Stimulated activated CD4-positive, alpha-beta T cell treated with anti-CD3 and anti-CD28 coated beads, Interleukin-4, amount 100 ng/mL, for 1 hour (primary cell): ENCODE measurements at regions not wholly inside any gene's neighbourhood (a gene's known extent, or its start where the extent isn't known, plus 50 kb on each side); places are given as distances from the start of the nearest gene placed in this dataset.

Experiments used
- DNase-seq: peaks from one replicate; pipeline ENCODE4 v3.0.0-alpha.2; 2020

DNA sequence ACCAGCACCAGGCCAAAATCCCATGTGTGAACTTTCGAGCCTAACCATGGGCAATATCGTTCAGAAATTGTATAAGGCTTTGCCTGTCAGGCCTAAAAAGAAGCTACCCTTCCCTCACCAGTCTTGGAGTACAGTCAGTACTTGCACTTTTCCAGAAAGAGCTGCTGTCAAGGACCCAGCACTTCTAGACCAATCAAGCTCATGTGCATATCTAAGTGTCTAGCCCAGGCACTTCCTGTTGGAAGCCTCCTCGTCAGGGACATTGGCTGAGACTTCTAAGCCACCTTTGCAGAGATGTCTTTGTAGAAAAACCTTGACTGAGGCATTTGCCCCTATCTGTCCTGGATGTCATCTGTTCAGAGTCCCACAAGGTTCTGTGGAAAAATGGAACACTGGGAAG, 1930.5 kb downstream of the EFNA5 start:
- DNase-seq: no peak

DNA sequence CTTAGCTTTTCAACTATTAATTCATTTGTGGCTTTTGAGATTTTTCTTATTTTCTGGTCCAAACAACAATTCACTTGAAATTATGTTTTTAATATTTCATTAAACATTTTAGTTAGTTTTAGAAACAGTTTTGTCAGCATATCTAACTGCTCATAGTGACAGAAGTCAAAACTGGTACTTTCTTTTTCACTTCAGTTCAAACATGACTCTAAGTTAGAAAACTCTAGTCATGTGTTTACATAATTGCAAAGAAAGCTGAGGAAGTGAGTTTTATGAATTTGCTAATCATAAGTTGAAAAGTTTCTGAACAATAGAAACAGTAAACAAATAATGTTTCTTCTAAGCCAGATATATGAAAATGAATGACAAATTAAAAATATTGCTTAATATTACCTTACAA, 1931.0 kb downstream of the EFNA5 start:
- no peak for DNase-seq

DNA sequence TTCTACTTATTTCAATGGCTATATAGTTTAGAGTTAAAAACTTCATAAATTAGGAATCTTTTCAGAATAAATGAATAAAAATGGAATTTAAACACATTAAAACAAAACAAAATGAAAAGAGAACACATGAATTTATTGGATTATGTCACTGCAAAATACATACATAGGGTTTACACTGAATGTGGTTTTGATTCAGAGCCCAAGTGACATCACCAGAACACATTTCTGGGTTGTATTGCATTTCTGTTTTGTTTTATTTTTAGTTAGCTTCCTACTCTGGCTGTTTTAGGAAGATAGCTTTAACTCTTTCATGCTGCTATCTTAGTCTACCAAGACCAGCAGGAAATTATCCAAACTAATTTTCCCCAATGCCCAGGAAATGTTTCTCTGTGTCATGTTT, 1935.0 kb downstream of the EFNA5 start:
- DNase-seq: no peak

DNA sequence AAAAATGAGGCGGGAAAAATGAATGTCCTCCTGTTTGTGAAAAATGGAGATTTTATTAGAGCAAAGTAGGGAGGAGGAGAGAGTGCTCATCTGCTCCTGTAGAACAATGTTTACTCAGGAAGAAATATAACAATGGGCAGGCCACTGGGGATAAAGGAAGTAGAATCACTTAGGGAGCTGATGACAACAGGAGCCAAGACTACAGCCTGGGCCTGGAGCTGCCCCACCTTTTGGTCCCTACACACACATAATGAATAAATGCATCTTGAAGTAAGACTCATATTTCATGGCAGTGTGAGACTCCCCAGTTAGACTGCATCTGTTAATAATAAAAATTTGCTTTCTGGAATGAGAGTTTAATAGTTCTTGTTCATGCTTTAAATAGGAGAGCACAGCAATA, 1939.8 kb downstream of the EFNA5 start:
- no peak for DNase-seq

DNA sequence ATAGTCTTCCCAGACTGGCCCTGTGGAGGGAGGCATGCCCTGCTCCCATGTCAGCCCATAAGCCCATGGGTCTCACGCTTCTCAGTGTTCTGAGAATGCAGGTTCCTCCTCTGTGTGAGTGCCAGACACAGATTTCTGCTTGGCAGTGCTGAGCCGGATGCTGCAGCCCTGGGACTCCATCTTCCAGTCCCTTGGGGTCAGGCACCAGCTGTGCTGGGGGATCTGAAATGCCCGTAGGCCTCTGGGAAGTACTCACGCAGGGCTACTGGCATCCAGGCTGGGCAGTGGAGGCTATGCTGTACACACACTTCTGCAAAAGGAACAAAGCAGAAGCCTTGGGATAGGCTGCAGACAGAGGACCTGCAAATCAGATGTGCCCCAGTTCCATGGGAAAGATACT, 1944.6 kb downstream of the EFNA5 start:
- no peak for DNase-seq

DNA sequence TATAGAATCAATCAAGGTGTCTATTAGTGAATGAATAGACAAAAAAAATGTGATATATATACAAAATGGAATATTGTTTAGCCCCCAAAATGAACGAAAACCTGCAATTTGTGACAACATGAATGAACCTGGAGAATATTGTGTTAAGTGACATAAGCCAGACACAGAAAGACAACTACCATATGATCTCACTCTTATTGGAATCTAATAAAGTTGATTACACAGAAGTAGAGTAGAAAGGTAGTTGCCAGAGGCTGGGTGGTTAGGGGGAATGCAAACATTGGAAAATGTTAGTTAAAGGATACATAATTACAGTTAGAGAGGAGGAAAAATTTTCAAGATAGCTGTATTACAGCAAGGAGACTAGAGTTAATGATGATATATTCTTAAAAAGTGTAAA, 1962.3 kb downstream of the EFNA5 start:
- no peak for DNase-seq

DNA sequence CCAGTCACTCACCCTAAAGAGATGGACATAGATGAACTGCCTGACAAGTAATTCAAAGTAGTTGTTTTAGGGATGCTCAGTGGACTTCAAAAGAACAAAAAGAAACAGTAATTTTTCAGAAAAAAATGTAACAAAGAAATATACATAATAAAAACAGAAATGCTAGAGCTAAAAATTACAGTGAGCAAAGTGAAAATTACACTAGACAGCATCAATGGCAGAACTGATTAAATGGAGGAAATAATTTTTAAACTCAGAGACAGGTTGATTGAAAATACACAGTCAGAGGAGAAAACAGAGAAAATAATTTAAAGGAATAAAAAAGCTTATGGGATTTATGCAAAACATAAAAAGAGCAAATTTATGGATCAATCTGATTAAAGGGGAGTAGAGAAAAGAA, 1968.4 kb downstream of the EFNA5 start:
- no peak for DNase-seq

DNA sequence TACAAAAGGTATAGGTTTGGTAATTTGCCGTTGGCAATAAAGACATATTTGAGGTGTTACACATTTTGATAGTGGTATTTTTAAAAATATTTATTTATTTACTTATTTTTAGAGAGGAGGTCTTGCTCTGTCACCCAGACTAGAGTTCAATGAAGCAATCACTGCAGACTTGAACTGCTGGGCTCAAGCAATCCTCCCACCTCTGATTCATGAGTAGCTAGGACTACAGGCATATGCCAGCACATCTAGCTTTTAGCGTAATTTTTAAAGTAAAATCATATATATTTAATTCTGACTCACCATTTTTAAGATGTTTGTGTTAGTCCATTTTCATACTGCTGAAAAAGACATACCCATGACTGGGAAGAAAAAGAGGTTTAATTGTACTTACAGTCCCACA, 1974.3 kb downstream of the EFNA5 start:
- no peak for DNase-seq

DNA sequence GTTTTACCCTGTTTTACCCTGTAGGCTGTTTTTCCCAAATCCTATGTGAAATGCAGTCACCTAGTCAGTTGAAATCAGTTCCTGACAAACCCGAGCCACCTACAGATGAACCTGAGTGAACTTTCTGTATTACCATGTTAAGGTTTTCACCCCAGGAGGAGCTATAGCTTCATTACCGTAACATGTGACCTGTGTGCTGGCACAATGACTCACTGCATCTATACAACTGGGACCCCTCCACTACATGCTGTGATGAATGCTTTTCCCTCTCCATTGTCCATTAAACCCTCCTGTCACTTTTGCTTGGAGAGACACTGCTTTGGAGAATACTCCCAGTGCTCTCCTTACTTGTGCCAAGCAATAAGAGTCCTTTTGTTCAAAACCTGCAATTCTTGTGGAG, 1974.8 kb downstream of the EFNA5 start:
- no peak for DNase-seq

DNA sequence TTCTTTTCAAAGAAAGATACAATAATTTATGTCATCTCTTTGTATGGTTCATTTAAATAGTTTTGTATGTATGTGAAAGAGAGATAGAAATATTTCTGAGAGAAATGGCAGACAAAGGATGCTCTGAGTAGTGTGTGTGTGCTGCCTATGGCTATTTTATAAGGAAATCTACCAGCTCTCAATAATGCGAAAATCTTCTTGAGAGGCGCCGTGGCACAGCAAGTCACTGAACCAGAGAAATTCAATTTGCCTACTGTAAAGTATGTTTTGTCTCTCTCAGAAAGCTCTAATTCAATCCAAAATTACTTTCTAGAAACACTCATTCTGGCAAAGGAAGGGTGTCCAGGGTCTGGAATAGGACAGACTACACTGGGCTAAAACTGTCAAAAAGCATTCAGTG, 1981.1 kb downstream of the EFNA5 start:
- no peak for DNase-seq

DNA sequence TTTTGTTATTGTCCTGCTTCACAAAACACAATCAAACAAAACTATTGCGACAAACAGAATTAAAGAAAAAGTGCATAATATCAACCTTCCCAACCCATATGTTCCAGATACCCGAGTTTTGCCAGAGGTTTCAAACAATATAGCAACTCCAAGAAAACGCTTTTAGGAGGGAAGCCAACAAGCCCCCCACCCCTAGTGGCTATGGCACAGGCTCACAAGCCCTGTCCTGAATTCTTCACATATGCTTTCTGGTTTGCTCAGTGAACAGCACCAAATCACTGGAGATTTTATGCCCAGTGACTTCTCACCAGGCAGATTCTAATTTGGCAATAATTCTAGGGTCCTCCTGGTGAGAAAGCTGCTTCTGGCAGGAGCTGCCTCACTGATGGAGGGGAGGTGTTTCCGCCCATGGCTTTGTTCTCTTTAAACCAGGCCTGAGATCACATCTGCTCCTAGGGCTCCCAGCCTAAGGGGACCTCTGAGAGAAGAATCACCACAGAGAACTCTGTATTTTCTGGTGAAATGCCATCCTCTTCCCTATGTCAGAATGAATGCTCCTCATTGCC, 1982.4 kb downstream of the EFNA5 start:
- DNase-seq: no peak

DNA sequence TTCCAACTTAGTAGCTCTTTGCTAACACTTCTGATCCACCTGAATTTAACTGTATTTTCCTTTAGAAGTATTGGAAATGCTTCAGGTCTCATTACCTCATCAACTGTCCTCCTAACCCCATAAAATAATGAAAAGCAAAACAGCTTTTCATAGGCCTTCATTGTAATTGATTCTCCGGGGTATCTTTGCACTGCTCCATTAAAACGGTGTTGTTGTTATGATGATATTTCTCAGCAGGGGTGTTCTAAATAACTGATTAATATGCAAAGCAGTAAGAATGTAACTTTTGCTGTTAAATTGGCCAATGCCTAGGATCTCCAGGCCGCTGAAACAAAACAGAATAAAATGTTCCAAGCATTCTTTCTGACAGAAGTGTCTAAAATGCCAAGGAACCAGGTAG, 1983.2 kb downstream of the EFNA5 start:
- no peak for DNase-seq

DNA sequence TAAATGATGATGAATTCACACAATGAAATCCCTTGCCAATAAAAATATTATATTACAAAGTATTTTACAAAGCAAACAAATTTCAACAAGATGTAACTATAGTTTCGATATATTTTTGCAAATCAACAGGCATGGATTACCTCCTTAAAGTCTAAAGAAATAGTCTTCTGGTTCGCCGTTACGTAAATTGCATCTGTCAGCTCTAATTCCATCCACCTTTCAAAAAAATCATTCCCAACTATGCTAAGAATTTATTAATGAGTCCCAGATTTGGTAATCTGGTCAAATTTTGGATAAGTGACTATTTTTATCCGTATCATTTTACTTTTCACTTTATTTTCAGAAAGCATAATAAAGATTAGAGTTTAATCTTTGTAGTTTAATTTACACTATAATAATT, 1984.9 kb downstream of the EFNA5 start:
- no peak for DNase-seq

DNA sequence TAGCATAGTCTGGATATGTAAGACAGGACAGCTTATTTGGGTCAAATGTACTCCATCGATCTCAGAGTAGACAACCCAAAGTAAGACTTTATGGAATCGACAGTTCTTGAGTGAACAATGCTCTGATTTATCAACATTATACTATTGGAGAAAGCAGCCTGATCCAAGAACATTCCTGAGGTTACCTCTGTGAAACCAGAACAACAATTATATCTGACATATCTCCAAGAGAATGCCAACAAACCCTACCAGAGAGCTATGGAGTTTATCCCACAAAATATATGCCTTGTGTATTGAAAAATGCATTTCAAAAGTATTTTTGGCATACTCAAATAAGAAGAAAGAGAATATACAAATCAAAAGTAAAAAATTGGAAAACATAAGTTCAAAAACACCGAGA, 1985.9 kb downstream of the EFNA5 start:
- no peak for DNase-seq

DNA sequence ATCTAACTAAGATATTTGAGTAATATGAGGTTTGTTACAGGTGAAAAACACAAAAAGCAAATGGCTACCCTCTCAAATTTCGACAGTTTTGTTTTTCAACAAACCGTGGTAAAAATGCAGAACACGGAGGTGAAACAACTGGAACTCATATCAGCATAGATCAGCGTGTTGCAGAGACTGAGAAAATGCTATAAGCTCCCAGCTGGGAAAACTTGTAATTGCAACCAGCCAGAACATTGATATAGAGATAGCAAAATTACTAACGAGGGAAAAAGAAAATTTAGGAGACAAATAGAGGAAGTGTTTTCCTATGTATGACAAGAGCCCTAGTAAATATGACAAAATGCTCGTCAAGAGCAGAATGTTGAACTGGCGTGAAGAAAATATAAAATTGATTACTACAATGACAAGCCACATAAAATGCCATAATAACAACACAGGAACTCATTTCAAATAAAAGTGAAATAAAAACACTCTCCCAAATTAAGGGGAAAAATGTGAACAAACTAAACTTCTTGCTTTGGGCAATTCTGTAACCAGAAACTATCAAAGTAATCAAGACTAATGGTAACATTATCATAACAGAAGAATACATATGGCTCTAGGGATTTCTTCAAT, 1989.8 kb downstream of the EFNA5 start:
- DNase-seq: no peak

DNA sequence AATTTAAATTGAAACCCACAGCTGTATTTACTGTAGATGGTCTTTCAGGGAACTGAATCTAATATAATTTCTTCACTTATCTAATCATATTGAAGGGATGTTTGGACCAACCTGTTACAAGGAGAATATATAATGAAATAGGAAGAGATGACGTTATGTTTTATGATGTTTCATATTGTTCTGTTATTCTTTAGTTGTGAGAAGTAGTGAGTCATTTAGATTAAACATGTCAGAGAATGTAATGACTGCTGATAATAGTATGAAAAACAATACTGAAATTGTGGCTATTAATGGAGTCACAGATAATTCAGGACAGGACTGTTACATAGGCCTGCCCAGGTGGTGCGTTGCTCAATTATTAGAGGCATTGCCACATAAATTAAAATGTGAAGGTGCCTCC, 1993.4 kb downstream of the EFNA5 start:
- DNase-seq: no peak

DNA sequence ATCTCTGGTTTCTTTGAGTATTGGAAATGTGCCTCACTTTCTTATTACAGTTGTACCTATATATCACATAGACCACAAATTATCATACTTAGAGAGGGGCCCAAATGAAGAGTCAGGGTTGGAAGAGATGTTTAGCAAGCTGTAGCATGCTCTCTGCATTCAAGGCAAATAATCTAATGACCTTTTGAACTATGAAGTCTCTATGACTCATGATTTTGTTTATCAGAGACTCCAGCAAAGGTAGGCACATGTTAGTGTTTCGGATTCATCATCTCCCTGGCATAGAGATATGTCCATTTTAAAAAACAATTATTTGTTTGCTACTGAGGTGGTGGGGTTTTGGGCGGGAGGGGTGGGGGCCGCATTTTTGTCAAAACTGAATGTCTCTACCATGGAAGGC, 2000.1 kb downstream of the EFNA5 start:
- DNase-seq: no peak

DNA sequence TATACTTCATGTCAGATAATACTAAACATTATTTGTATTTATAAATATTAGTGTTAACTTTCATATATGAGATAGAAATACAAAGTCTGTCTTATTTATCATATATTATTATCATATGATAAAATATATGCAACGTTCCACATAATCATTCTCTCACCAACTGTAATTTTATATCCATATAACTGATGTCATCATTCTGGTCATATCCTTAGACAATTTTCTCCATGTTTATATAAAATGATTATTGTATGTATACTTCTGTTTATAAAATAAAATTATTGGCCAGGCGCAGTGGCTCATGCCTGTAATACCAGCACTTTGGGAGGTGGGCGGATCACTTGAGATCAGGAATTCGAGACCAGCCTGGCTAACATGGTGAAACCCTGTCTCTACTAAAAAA, 2007.1 kb downstream of the EFNA5 start:
- no peak for DNase-seq

DNA sequence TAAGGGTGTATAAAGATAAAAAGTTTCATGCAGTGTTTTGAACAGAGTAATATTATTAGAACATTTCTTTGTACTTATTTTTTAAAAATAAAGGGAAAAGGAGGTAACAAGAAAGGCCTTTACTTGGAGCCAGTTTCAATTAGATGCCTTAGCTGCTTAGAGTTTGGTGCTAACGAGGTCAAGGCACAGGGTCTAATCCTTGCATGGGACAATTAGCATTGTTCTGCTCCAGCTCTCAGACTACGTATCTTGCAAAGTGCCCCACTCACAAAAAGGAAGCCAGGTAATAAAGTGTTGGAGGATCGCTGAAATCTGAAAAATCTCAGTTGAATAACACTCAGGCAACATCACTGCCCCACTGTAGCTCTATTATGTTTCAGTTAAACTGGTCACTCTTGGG, 2011.3 kb downstream of the EFNA5 start:
- no peak for DNase-seq

DNA sequence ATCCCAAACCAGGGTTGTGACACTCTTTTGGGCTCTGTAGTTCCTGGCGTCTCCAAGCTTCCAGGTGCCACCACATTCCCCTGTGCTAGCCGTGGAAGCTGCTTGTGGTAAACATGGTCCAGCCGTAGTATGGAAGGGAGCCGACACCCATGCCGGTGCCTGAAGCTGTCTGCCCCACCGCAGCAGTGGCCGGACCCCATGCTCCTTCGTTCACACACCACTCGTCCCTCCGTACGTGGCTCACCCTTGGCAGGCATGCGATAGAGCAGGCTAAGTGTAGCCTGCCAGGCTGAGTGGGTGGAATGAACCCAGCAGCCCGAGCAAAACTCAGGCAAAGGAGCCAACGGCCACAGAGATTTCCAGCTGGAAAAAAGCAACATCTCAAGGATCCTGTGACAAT, 2030.4 kb downstream of the EFNA5 start:
- no peak for DNase-seq

DNA sequence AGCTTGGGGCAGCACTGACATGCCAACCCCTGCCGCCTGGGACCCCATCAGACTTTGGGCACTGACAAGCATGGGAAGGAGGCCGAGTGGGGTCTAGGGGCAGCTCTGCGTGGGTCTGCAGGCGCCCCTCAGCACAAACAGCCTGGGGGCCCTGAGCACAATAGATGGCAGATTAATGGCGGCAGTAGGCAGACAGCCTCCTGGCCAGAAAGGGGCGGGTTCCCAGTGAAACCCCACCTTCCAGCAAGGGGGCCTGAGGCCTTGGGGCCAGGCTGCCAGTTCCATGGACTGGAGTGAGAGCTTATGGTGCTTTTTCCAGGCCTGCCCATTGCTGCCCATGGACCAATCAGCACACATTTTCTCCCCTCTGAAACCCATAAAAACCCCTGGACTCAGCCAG, 2031.2 kb downstream of the EFNA5 start:
- DNase-seq: no peak

DNA sequence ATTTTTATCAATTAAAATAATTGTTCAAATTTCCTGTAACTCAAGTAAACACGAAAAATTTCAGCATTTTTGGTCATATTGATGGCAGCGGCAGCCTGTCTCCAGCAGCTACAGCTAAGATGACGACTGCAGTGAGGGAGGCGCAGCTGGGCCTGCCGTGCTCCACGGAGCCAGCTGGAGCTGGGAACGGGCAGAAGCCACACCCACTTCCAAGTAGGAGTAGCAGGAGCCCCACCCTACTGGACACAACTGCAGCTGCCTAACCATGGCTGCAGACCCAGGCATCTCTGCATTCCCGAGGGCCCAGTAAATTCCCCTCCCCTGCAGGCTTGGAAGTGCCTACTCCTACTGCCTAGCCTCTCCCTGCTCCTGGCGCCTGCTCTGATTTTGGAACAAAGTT, 2031.7 kb downstream of the EFNA5 start:
- no peak for DNase-seq

DNA sequence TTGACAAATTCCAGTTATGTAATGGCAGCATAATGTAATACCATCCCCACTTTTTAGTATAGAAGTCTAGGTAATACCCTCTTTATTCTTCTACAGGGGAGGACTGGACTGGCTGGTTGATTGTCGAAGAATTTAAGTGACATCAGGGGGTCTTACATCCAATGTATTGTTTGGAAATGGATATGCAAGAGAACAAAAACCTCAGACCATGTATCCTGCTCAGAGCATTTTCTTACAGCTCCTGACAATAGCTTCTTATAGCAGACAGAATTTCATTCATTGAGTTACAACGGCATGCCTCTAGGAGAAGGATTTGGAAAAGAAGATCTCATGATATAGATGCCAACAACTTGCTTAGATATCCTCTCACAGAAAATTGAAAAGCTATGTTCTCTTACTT, 2032.3 kb downstream of the EFNA5 start:
- DNase-seq: no peak

DNA sequence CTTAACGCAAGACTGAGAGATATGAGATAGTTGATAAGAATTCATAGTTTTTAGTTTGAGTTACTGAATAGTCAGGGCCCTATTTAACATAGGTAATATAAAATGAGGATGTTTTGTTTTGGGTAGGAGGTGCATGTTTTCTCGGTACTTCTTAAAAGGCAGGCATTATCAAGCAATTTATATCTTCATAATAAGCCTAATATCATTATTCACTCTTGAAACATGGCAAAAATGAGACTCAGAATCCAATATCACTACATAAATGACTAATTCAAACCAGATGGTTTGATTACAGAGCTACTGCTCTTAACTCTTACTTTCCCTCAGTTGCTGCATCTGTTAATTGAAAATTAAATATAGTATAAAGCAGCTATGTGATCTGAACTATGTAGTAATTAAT, 2038.7 kb downstream of the EFNA5 start:
- DNase-seq: no peak

DNA sequence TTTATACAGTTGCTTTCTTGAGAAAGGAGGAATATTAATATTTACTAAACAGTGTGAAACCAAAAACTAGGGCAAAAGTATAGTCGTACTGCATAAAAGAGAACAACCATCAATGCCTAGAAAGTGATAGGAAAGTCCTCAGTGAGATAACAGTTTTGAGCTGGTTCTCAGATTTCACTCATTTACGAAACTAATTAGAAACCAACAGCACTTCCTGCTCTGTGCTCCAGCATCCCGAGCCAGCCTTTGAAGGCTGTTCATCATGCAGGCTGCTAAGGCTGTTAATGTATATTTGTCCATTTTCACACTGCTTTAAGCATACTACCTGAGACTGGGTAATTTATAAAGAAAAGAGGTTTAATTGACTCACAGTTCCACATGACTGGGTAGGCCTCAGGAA, 2039.9 kb downstream of the EFNA5 start:
- DNase-seq: no peak

DNA sequence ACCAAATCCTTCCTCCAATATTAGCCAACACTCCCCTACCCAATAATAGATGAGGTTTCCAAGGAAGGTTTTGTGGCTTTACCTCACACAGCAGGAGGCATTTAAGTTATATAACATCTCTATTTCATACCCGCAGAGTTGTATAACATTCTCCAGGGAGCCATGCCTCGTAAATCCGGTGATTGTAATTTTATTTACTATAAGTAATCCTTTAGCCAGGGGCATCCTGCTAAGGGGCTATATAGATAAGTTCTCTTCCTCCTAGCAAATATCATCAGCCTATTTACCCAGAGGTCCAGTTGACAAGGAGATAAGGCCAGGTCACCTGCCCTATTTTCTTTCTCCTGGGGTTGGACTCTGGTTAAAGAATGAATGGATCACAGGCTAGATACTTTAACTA, 2051.0 kb downstream of the EFNA5 start:
- no peak for DNase-seq
